SJCRH30 (cell line): ENCODE measurements at regions not wholly inside any gene's neighbourhood (a gene's known extent, or its start where the extent isn't known, plus 50 kb on each side); places are given as distances from the start of the nearest gene placed in this dataset.

ENCODE experiments used
- DNase-seq, 2 experiments: peaks; one replicate each; pipeline ENCODE4 v3.0.0-alpha.2; 2015 to 2020
- H3K27ac ChIP-seq: fragments of 250-450 bp; sonication (Bioruptor Pico); 2 replicates; pipeline ENCODE4 v1.5.1; 2020; ENCODE audit warnings: mild to moderate bottlenecking, moderate library complexity
- H3K27me3 ChIP-seq: fragments of 250-450 bp; sonication (Bioruptor Pico); 2 replicates; pipeline ENCODE4 v1.5.1; 2020; ENCODE audit warnings: mild to moderate bottlenecking, moderate library complexity
- H3K36me3 ChIP-seq: fragments of 250-450 bp; sonication (Bioruptor Pico); 2 replicates; pipeline ENCODE4 v1.5.1; 2020; ENCODE audit warnings: mild to moderate bottlenecking, moderate library complexity
- H3K4me1 ChIP-seq: fragments of 250-450 bp; sonication (Bioruptor Pico); 2 replicates; pipeline ENCODE4 v1.5.1; 2020; ENCODE audit warnings: mild to moderate bottlenecking, moderate library complexity
- H3K4me3 ChIP-seq: fragments of 250-450 bp; sonication (Bioruptor Pico); 2 replicates; pipeline ENCODE4 v1.5.1; 2020; ENCODE audit warnings: mild to moderate bottlenecking, moderate library complexity
- H3K9me3 ChIP-seq: fragments of 250-450 bp; sonication (Bioruptor Pico); replicated peaks from 2 replicates; pipeline ENCODE4 v1.5.1; 2020; ENCODE audit warnings: mild to moderate bottlenecking, moderate library complexity

- Histone ChIP-seq H3K36me3 (no peaks in the 10 kb centered on the region), H3K4me1 (no peaks in the 10 kb centered on the region), H3K9me3 (no peaks in the 10 kb centered on the region), H3K4me3 (no peak overlapping the region), H3K27me3 (no peaks in the 10 kb centered on the region), H3K27ac (no peak overlapping the region)
- no peak for DNase-seq
These were observed 406.3 kb upstream of the PIK3C3 start for GRCh38 chr18:41548521-41549260.

GRCh38 chr18:41545091-41545888, 409.7 kb upstream of the PIK3C3 start:
- H3K9me3 ChIP-seq, result no peaks in the 10 kb centered on the region
- H3K4me3 ChIP-seq, result no peak overlapping the region
- H3K36me3 ChIP-seq, result no peaks in the 10 kb centered on the region
- H3K27me3 ChIP-seq, result no peaks in the 10 kb centered on the region
- H3K4me1 ChIP-seq, result no peaks in the 10 kb centered on the region
- no peak for DNase-seq
- H3K27ac ChIP-seq, result no peak overlapping the region

GRCh38 chr18:41543815-41544214, 411.2 kb upstream of the PIK3C3 start:
- Histone ChIP-seq H3K27ac (no peak overlapping the region), H3K9me3 (no peaks in the 10 kb centered on the region), H3K36me3 (no peaks in the 10 kb centered on the region), H3K27me3 (no peaks in the 10 kb centered on the region), H3K4me1 (no peaks in the 10 kb centered on the region), H3K4me3 (no peak overlapping the region)
- DNase-seq, result no peak

DNA sequence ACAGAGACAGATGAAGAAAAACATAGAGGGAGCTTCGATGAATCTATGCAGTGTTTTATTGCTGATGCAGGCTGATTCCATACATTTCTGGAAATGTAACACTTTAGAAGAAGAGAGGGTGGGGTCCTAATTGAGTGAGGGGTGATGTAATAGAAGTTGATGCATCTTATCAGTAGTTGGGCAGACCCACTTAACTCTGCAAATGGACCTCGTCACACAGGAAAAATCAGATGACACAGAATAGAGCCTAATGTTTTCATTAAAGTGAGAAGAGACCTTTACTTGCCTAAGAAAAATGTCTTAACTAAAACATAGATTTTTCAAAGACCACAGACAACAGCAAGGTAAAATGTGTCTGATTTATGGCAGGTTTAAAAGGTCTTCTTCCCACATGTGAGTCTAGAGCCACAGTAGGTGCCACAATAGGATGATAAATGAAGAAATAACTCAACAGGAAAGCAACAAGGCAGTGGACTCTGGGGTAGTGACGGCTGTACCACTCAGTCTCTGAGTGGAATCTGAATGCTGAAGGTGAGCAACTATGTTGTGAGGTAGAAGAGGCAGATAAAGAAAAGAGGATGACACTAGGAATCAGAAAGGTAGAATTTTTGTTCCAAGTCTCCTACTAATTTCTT, 414.7 kb upstream of the PIK3C3 start:
- Histone ChIP-seq H3K27me3 (no peaks in the 10 kb centered on the region), H3K27ac (no peak overlapping the region), H3K4me1 (no peaks in the 10 kb centered on the region), H3K4me3 (no peak overlapping the region), H3K9me3 (no peaks in the 10 kb centered on the region), H3K36me3 (no peaks in the 10 kb centered on the region)
- no peak for DNase-seq

GRCh38 chr18:41538751-41539150, 416.3 kb upstream of the PIK3C3 start:
- Histone ChIP-seq H3K4me3 (no peak overlapping the region), H3K4me1 (no peaks in the 10 kb centered on the region), H3K27me3 (no peaks in the 10 kb centered on the region), H3K9me3 (no peaks in the 10 kb centered on the region), H3K36me3 (no peaks in the 10 kb centered on the region), H3K27ac (no peak overlapping the region)
- no peak for DNase-seq

DNA sequence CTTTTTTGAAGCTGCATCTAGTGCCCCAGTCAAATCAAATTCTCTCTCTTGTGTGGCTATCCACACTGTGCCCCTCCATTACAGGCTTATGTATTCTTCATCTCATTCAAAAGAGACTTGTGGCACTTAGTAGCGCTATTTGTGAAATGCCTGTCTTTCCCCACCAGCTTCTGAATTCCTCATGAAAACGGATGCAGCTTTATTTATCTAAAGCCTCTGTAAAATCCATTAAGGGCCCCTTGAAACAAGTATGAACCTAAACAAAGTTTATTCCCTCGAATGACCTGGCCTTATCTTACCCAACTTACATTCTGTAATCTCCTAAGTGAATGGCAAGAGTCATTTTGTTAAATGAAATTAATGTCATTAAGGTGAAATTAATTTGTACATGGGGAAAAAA, 417.4 kb upstream of the PIK3C3 start:
- H3K27me3 ChIP-seq, result no peaks in the 10 kb centered on the region
- no peaks in the 10 kb centered on the region for H3K4me1 ChIP-seq
- H3K4me3 ChIP-seq, result no peak overlapping the region
- H3K9me3 ChIP-seq, result no peaks in the 10 kb centered on the region
- no peak overlapping the region for H3K27ac ChIP-seq
- no peaks in the 10 kb centered on the region for H3K36me3 ChIP-seq
- DNase-seq, result no peak

GRCh38 chr18:41532344-41533086, 422.5 kb upstream of the PIK3C3 start:
- no peak overlapping the region for H3K27ac ChIP-seq
- no peaks in the 10 kb centered on the region for H3K9me3 ChIP-seq
- no peaks in the 10 kb centered on the region for H3K4me1 ChIP-seq
- H3K36me3 ChIP-seq, result no peaks in the 10 kb centered on the region
- DNase-seq, result peak in 1 of 2 experiments; percentile 4
- no peak overlapping the region for H3K4me3 ChIP-seq
- H3K27me3 ChIP-seq, result no peaks in the 10 kb centered on the region

DNA sequence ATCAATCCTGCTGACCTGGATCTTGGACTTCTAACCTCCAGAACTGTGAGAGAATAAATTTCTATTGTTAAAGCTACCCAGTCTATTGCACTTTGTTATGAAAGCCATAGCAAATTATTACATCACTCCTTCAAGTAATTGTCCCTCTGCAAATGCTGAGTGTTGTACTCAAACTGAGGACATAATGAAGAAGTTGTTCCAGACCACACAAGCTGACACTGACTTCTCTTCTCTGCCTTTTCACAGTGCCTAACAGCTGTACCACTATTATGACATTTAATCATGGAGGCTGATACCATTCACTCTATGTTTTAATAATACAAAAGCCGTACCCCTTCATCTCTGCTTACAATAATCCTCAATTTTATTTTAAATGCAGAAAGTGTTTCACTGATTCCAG, 424.1 kb upstream of the PIK3C3 start:
- Histone ChIP-seq H3K36me3 (no peaks in the 10 kb centered on the region), H3K27me3 (no peaks in the 10 kb centered on the region), H3K4me1 (no peaks in the 10 kb centered on the region), H3K4me3 (no peak overlapping the region), H3K27ac (no peak overlapping the region), H3K9me3 (no peaks in the 10 kb centered on the region)
- no peak for DNase-seq

DNA sequence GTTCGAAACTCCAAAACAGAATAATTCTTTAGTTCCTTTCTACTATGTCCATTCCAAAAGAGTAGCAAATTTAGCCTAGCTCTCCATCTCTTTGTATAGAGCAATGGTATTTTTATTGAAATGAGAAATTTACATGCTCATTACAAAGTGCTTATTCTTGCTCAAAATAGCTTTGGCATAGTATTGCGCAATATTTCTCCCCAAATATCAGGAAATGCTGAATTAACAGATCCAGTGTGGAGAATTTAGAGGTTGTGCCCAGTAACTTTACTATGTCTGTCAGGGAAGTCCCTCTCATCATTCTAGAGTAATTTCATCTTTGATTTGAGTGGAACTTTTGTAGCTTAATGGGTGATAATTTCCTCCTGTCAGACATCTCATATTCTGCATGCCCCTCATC, 425.9 kb upstream of the PIK3C3 start:
- no peaks in the 10 kb centered on the region for H3K27me3 ChIP-seq
- H3K4me3 ChIP-seq, result no peak overlapping the region
- H3K36me3 ChIP-seq, result no peaks in the 10 kb centered on the region
- no peaks in the 10 kb centered on the region for H3K4me1 ChIP-seq
- no peak for DNase-seq
- H3K9me3 ChIP-seq, result no peaks in the 10 kb centered on the region
- no peak overlapping the region for H3K27ac ChIP-seq

GRCh38 chr18:41526054-41526453, 429.0 kb upstream of the PIK3C3 start:
- no peak for DNase-seq
- no peaks in the 10 kb centered on the region for H3K4me1 ChIP-seq

DNA sequence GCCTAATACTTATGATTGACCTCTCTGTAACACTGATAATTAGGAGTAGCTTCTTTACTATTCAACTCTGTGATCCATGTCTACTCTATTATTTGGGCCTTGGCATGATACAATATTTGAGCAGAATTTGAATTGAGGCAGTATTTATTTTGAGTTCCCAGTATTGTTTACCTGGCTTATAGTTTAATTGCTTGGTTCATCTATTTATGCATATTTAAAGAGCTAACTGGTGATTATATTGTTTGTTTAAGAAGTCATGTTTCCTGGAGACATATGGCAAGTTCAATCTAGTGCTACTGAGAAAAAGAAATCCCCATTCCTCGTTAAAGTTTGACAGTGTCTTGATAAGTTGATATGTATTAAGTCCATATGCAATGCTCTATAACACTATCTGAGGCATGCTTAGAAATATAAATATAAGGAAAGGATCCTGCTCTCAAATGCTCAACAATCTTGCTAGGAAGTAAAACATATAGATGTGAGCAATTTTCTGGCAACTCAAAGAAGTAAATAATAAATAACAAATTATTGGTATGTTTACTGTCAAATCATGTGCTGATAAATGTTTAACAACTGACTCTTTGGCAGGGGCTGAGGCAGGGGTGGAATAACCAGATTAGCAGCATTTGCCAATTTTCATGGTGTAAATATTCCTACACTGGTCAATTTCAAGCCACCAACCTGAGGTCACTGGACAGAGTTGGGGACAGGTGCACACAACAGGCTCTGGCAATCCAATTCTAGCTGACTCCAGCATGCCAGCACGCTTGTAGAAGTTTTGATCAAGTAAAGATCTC, 430.2 kb upstream of the PIK3C3 start:
- DNase-seq, result no peak
- Histone ChIP-seq H3K9me3 (no peaks in the 10 kb centered on the region), H3K36me3 (no peaks in the 10 kb centered on the region), H3K4me3 (no peak overlapping the region), H3K4me1 (no peaks in the 10 kb centered on the region), H3K27me3 (no peaks in the 10 kb centered on the region), H3K27ac (no peak overlapping the region)

More at GRCh38 chr18:41526054-41526453, 429.0 kb upstream of the PIK3C3 start:
- H3K36me3 ChIP-seq, result no peaks in the 10 kb centered on the region
- no peaks in the 10 kb centered on the region for H3K27me3 ChIP-seq
- H3K27ac ChIP-seq, result no peak overlapping the region
- no peak overlapping the region for H3K4me3 ChIP-seq
- H3K9me3 ChIP-seq, result no peaks in the 10 kb centered on the region

DNA sequence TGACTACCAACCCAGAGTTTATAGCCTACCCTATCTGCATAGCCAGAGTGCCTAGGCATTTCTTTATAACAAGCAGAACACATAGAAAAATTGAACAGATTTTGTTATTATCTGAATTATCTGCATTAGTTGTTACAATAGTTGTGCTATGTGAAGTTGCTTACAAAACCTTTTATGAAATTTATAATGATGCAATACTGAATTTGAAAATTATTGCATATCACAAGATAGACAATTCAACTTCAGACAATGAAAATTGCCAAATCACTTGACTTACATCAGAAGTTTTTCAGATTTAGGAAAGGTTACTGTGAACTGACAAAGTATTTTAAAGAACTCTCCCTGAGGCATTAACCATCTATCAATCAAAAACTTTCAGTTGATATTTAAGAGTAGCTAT, 437.9 kb upstream of the PIK3C3 start:
- DNase-seq, result no peak
- Histone ChIP-seq H3K27me3 (no peaks in the 10 kb centered on the region), H3K4me3 (no peak overlapping the region), H3K27ac (no peak overlapping the region), H3K36me3 (no peaks in the 10 kb centered on the region), H3K9me3 (no peaks in the 10 kb centered on the region), H3K4me1 (no peaks in the 10 kb centered on the region)

DNA sequence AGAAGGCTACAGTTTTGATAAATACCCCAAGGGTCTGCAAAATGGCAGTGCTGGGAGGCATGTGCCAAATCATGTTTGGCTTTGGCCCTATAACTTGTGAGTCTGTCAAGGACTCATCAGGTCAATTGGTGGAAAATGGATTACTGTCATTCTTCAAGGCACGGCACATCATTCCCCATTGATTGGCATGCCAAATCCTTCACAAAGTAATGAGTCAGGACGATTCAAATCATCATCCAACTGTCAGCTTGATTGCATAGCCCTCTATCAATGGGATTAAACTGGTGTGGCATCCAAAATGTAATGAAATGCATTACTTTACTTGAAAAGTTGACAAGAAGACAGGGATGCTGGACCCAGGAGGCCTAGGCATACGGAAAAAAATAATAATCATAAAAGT, 441.6 kb upstream of the PIK3C3 start:
- DNase-seq, result no peak
- Histone ChIP-seq H3K27ac (no peak overlapping the region), H3K9me3 (no peaks in the 10 kb centered on the region), H3K36me3 (no peaks in the 10 kb centered on the region), H3K4me1 (no peaks in the 10 kb centered on the region), H3K27me3 (no peaks in the 10 kb centered on the region), H3K4me3 (no peak overlapping the region)

DNA sequence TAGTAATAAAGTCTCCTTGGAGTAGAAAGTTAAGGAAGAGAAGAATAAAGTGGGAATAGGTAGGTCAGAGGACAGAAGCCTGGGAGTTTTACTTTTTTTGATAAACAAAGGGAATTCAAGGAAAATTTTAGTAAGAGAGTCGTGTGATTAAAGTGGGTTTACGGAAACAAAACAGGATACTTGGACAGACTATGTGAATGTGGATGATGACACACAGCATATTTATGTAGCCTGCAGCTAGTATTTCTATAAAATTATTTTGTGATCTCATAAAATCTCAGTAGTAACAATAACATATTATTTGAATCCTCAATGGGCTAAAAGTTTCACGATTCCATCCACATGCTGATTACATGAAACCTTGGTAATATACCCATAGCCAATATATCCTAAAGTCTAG, 450.7 kb upstream of the PIK3C3 start:
- Histone ChIP-seq H3K4me1 (no peaks in the 10 kb centered on the region), H3K27me3 (no peaks in the 10 kb centered on the region), H3K4me3 (no peak overlapping the region), H3K27ac (no peak overlapping the region), H3K9me3 (no peaks in the 10 kb centered on the region), H3K36me3 (no peaks in the 10 kb centered on the region)
- no peak for DNase-seq
